ENCODE measurements at regions not wholly inside any gene's neighbourhood (a gene's known extent, or its start where the extent isn't known, plus 50 kb on each side); places are given as distances from the start of the nearest gene placed in this dataset.

- no peak for DNase-seq (ENCODE audit: low spot score)
- in situ Hi-C loops (cut with MboI; ENCODE audit: low sequenced_read_pairs, unreplicated experiment), result no loop called here
- TF ChIP-seq CTCF (IDR thresholded peaks at IDR 0.05; ENCODE audit: borderline replicate concordance, control extremely low read depth, extremely low read depth, insufficient read depth, missing control alignments), result no peak
Observed at GRCh38 chr4:12894062-12894461, 590.1 kb downstream of the RAB28 start.

- no peak for DNase-seq (ENCODE audit: low spot score)
- in situ Hi-C loops (cut with MboI; ENCODE audit: low sequenced_read_pairs, unreplicated experiment), result no loop called here
- no peak for TF ChIP-seq CTCF (IDR thresholded peaks at IDR 0.05; ENCODE audit: borderline replicate concordance, control extremely low read depth, extremely low read depth, insufficient read depth, missing control alignments)
Observed at GRCh38 chr4:12889054-12889453, 595.1 kb downstream of the RAB28 start.

- in situ Hi-C loops (cut with MboI; ENCODE audit: low sequenced_read_pairs, unreplicated experiment), result no loop called here
- no peak for TF ChIP-seq CTCF (IDR thresholded peaks at IDR 0.05; ENCODE audit: borderline replicate concordance, control extremely low read depth, extremely low read depth, insufficient read depth, missing control alignments)
- DNase-seq (ENCODE audit: low spot score), result no peak
Observed at GRCh38 chr4:12884846-12885796, 599.0 kb downstream of the RAB28 start.

DNA sequence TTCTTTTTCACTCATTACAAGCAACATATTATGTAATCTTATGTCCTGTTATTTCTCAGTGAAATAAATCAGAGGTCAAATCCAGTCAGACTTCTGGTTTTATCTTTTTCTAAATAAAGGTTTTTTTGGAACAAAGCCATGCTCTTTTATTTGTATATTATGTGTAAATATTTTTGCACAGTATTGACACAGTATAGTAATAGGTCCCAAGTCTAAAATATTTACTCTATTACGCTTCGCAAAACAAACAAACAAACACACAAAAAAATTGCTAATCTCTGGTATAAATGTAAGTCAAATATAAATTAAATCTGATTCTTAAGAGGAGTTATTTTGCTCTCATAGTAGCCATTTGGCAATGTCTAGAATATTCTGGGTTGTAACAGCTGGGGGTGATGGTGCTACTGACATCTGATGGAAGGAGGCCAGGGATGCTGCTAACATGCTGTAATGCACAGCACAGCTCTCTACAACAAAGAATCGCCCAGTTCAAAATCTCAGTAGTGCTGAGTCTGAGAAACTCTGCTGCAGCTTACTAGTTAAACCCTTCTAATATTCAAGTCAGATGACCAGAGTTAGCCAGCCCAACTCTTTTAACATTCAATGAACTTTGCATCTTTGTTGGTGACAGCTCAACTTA, 602.1 kb downstream of the RAB28 start:
- no peak for TF ChIP-seq CTCF (IDR thresholded peaks at IDR 0.05; ENCODE audit: borderline replicate concordance, control extremely low read depth, extremely low read depth, insufficient read depth, missing control alignments)
- in situ Hi-C loops (cut with MboI; ENCODE audit: low sequenced_read_pairs, unreplicated experiment), result no loop called here
- no peak for DNase-seq (ENCODE audit: low spot score)

- in situ Hi-C loops (cut with MboI; ENCODE audit: low sequenced_read_pairs, unreplicated experiment), result no loop called here
- no peak for TF ChIP-seq CTCF (IDR thresholded peaks at IDR 0.05; ENCODE audit: borderline replicate concordance, control extremely low read depth, extremely low read depth, insufficient read depth, missing control alignments)
Observed at GRCh38 chr4:12880844-12881243, 603.3 kb downstream of the RAB28 start.

DNA sequence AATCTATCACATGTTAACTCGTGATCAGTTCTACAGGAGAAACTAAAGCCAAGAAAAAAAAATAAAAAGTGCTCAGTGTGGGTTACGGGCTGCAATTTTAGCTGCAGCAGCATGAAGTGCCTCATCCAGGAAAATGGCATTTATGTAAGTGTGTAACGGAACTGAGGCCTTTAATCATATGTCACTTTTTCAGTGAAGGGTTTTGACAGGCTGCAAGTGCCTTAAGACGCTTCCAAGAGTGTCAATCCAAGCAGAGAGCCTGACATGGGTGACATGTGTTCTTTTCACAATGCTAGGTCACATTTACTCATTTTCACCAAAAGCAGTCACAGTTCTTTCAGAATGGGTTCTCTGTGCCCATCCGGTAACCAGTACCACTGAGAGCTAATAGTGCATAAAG, 604.6 kb downstream of the RAB28 start:
- no peak for TF ChIP-seq CTCF (IDR thresholded peaks at IDR 0.05; ENCODE audit: borderline replicate concordance, control extremely low read depth, extremely low read depth, insufficient read depth, missing control alignments)
- in situ Hi-C loops (cut with MboI; ENCODE audit: low sequenced_read_pairs, unreplicated experiment), result no loop called here
- DNase-seq (ENCODE audit: low spot score), result no peak

More at GRCh38 chr4:12880844-12881243, 603.3 kb downstream of the RAB28 start:
- no peak for DNase-seq (ENCODE audit: low spot score)

All from GM13976 (cell line).